ENCODE measurements at regions not wholly inside any gene's neighbourhood (a gene's known extent, or its start where the extent isn't known, plus 50 kb on each side); places are given as distances from the start of the nearest gene placed in this dataset.

- TF ChIP-seq POLR2A (IDR thresholded peaks at IDR 0.05; ENCODE audit: low read length) (no peak), GATA1 (IDR thresholded peaks at IDR 0.05; ENCODE audit: low read depth, low read length) (no peak)
Measured at GRCh38 chr4:57443787-57444186, 333.6 kb upstream of the IGFBP7 start.
